GM21737 (cell line): ENCODE measurements at regions not wholly inside any gene's neighbourhood (a gene's known extent, or its start where the extent isn't known, plus 50 kb on each side); places are given as distances from the start of the nearest gene placed in this dataset.

Experiments
- ATAC-seq: cut with Tn5 transposase; IDR thresholded peaks from one replicate; pipeline ENCODE4 v1.9.1; 2021; ENCODE audit warnings: mild to moderate bottlenecking, moderate library complexity; ENCODE audit not compliant: unreplicated experiment

- ATAC-seq: no peak
These were observed 231.9 kb upstream of the TNRC6C start for GRCh38 chr17:77726549-77727006.

- no peak for ATAC-seq
These were observed 231.4 kb upstream of the TNRC6C start for GRCh38 chr17:77727037-77727615.

- no peak for ATAC-seq
These were observed 230.1 kb upstream of the TNRC6C start for GRCh38 chr17:77728474-77728795.

- no peak for ATAC-seq
These were observed 229.6 kb upstream of the TNRC6C start for GRCh38 chr17:77728871-77729270.

GRCh38 chr17:77729587-77729986, 228.9 kb upstream of the TNRC6C start:
- ATAC-seq: no peak

- ATAC-seq: no peak
These were observed 228.1 kb upstream of the TNRC6C start for GRCh38 chr17:77730376-77730775.

GRCh38 chr17:77733576-77734296, 224.8 kb upstream of the TNRC6C start:
- ATAC-seq: no peak

GRCh38 chr17:77734371-77735080, 224.0 kb upstream of the TNRC6C start:
- ATAC-seq: no peak

GRCh38 chr17:77735081-77735565, 223.4 kb upstream of the TNRC6C start:
- ATAC-seq: no peak

GRCh38 chr17:77735566-77736198, 222.8 kb upstream of the TNRC6C start:
- no peak for ATAC-seq

- ATAC-seq: no peak
These were observed 222.3 kb upstream of the TNRC6C start for GRCh38 chr17:77736199-77736585.

- ATAC-seq: no peak
These were observed 221.8 kb upstream of the TNRC6C start for GRCh38 chr17:77736721-77737120.

GRCh38 chr17:77737442-77738265, 220.8 kb upstream of the TNRC6C start:
- ATAC-seq: no peak

- ATAC-seq: no peak
These were observed 219.6 kb upstream of the TNRC6C start for GRCh38 chr17:77738751-77739531.

GRCh38 chr17:77740481-77740880, 218.0 kb upstream of the TNRC6C start:
- no peak for ATAC-seq

GRCh38 chr17:77741109-77741508, 217.4 kb upstream of the TNRC6C start:
- no peak for ATAC-seq

GRCh38 chr17:77742579-77742978, 215.9 kb upstream of the TNRC6C start:
- ATAC-seq: no peak

GRCh38 chr17:77744066-77744988, 214.2 kb upstream of the TNRC6C start:
- no peak for ATAC-seq

- ATAC-seq: no peak
These were observed 212.8 kb upstream of the TNRC6C start for GRCh38 chr17:77745702-77746101.
